GM12878 (cell line): ENCODE measurements at regions not wholly inside any gene's neighbourhood (a gene's known extent, or its start where the extent isn't known, plus 50 kb on each side); places are given as distances from the start of the nearest gene placed in this dataset.

ENCODE experiments used
- ATAC-seq: fragments of 200-7000 bp; cut with Tn5 transposase; 3 replicates; pipeline ENCODE4 v1.9.1; 2020; ENCODE audit warnings: mild to moderate bottlenecking, moderate library complexity
- BruUV-seq: library from RNA; stranded (reverse); fragments of 400-500 nt; replicated peaks from 2 replicates; lab custom pipeline; 2021; lab: Mats Ljungman, UMichigan
- CTCF ChIA-PET: fragments of 300-600 bp; sonication (Branson Sonifier 250); formaldehyde crosslinking; extraction: SDS; loops from one replicate; lab custom pipeline; 2021; ENCODE audit warnings: inconsistent platforms; lab: Yijun Ruan, JAX
- POLR2A ChIA-PET: fragments of 350-600 bp; formaldehyde crosslinking; extraction: SDS; loops from one replicate; lab custom pipeline; 2021; ENCODE audit warnings: inconsistent platforms; lab: Charles Lee
- RAD21 ChIA-PET: fragments of 300-600 bp; sonication (Branson Sonifier 250); formaldehyde crosslinking; loops from one replicate; lab custom pipeline; 2023; ENCODE audit warnings: antibody characterized with exemption; ENCODE audit not compliant: unreplicated experiment; lab: Charles Lee
- SMC1A ChIA-PET: fragments of 300-600 bp; sonication (Branson Sonifier 250); formaldehyde crosslinking; loops from one replicate; lab custom pipeline; 2023; ENCODE audit not compliant: unreplicated experiment, uncharacterized antibody; lab: Charles Lee
- DNase-seq: peaks from one replicate; pipeline ENCODE4 v3.0.0-alpha.2; 2011; ENCODE audit warnings: low read depth, low spot score
- FAIRE-seq: peaks from 3 replicates; lab custom pipeline; 2011; peaks lifted over from hg19 to GRCh38; lab: Jason Lieb, UNC
- H2AFZ ChIP-seq: 2 replicates; pipeline ENCODE4 v1.6.0; 2011; ENCODE audit warnings: low read depth, low read length, control low read depth; ENCODE audit not compliant: control insufficient read depth
- H3K27ac ChIP-seq: 2 replicates; pipeline ENCODE4 v1.5.1; 2011; ENCODE audit warnings: control low read depth; ENCODE audit not compliant: control insufficient read depth, insufficient read depth
- H3K27me3 ChIP-seq, 2 experiments: replicated peaks in 1 of 2; 2 replicates each; pipeline versions ENCODE4 v1.6.0 to v1.6.1; 2011; ENCODE audit warnings: low read length in 1 of 2; ENCODE audit not compliant: control insufficient read depth in 2 of 2, insufficient read depth in 2 of 2
- H3K36me3 ChIP-seq, 2 experiments: 2 replicates each; pipeline ENCODE4 v1.5.1; 2011; ENCODE audit warnings: low read length in 1 of 2; ENCODE audit not compliant: control insufficient read depth in 2 of 2, insufficient read depth in 2 of 2
- H3K4me1 ChIP-seq: 2 replicates; pipeline ENCODE4 v1.6.1; 2011; ENCODE audit warnings: mild to moderate bottlenecking, low read length, moderate library complexity, mixed read lengths; ENCODE audit not compliant: control insufficient read depth, insufficient read depth
- H3K4me2 ChIP-seq: 2 replicates; pipeline ENCODE4 v1.6.0; 2011; ENCODE audit warnings: control low read depth; ENCODE audit not compliant: control insufficient read depth, insufficient read depth
- H3K4me3 ChIP-seq: fragments of 200-600 bp; sonication (generic); 2 replicates; pipeline ENCODE4 v1.5.1; 2016
- H3K79me2 ChIP-seq: 2 replicates; pipeline ENCODE4 v1.6.0; 2011; ENCODE audit warnings: low read length; ENCODE audit not compliant: control insufficient read depth, insufficient read depth
- H3K9ac ChIP-seq: 2 replicates; pipeline ENCODE4 v1.8.0; 2011; ENCODE audit warnings: low read length, control low read depth, mixed read lengths; ENCODE audit not compliant: control insufficient read depth, insufficient read depth
- H3K9me3 ChIP-seq: replicated peaks from 3 replicates; pipeline ENCODE4 v1.5.1; 2011; ENCODE audit warnings: mild to moderate bottlenecking, low read length; ENCODE audit not compliant: control insufficient read depth, insufficient read depth
- H4K20me1 ChIP-seq: 2 replicates; pipeline ENCODE4 v1.6.0; 2011; ENCODE audit not compliant: control insufficient read depth, insufficient read depth
- CHD2 ChIP-seq: IDR thresholded peaks from 2 replicates; pipeline ENCODE4 v1.6.1; 2011; ENCODE audit warnings: low read depth, low read length, improper control_type of control experiment, borderline replicate concordance
- CHD4 ChIP-seq: fragments of 200-600 bp; sonication (generic); IDR thresholded peaks from 2 replicates; pipeline ENCODE4 v1.6.1; 2016; ENCODE audit warnings: mild to moderate bottlenecking
- LARP7 ChIP-seq: fragments of 450-650 bp; IDR thresholded peaks from 2 replicates; pipeline ENCODE4 v1.6.1; 2017; ENCODE audit warnings: mild to moderate bottlenecking
- MAX ChIP-seq: IDR thresholded peaks from 2 replicates; pipeline ENCODE4 v1.6.1; 2012; ENCODE audit warnings: low read depth, low read length, improper control_type of control experiment
- MXI1 ChIP-seq: fragments of 150-350 bp; IDR thresholded peaks from 2 replicates; pipeline ENCODE4 v1.6.1; 2011; ENCODE audit warnings: low read depth, mild to moderate bottlenecking, inconsistent platforms, low read length, improper control_type of control experiment
- PAX5 ChIP-seq: IDR thresholded peaks from 2 replicates; pipeline ENCODE4 v1.6.1; 2011; ENCODE audit warnings: low read depth, low read length, borderline replicate concordance
- POLR2A ChIP-seq: IDR thresholded peaks from 2 replicates; pipeline ENCODE4 v1.6.1; 2011; ENCODE audit warnings: low read depth, mild to moderate bottlenecking, low read length
- POLR2AphosphoS2 ChIP-seq: IDR thresholded peaks from 2 replicates; pipeline ENCODE4 v1.6.1; 2011; ENCODE audit warnings: low read depth, mild to moderate bottlenecking, low read length, improper control_type of control experiment, moderate library complexity
- PRDM15 ChIP-seq: fragments of 450-650 bp; formaldehyde crosslinking; IDR thresholded peaks from 2 replicates; pipeline ENCODE4 v1.4.0; 2020; ENCODE audit warnings: mild to moderate bottlenecking, moderate library complexity
- STAT3 ChIP-seq: IDR thresholded peaks from 2 replicates; pipeline ENCODE4 v1.6.1; 2011; ENCODE audit warnings: low read depth, low read length, improper control_type of control experiment
- SUZ12 ChIP-seq: fragments of 200-600 bp; sonication (generic); IDR thresholded peaks from one replicate; pipeline ENCODE4 v1.6.1; 2018; ENCODE audit warnings: antibody characterized with exemption, mild to moderate bottlenecking; ENCODE audit not compliant: unreplicated experiment
- ZBTB33 ChIP-seq: fragments of 450-650 bp; IDR thresholded peaks from 2 replicates; pipeline ENCODE4 v1.6.1; 2017; ENCODE audit warnings: mild to moderate bottlenecking
- ZNF592 ChIP-seq: fragments of 450-650 bp; IDR thresholded peaks from 2 replicates; pipeline ENCODE4 v1.6.1; 2017; ENCODE audit warnings: mild to moderate bottlenecking, moderate library complexity
- WGBS: methylation state at CpG from one replicate; pipeline ENCODE4 v1.1.6; 2016; ENCODE audit warnings: low lambda C conversion rate; ENCODE audit not compliant: insufficient replicate concordance, insufficient coverage; ENCODE audit errors: missing lambda C conversion rate; 5-methylcytosine and 5-hydroxymethylcytosine counted together
- in situ Hi-C: fragments of 300-500 bp; cut with MboI; formaldehyde crosslinking; loops from 9 replicates; pipeline ENCODE4 v1.14.3; 2018; ENCODE audit warnings: mixed read lengths
- intact Hi-C: fragments of 100-400 bp; cut with micrococcal nuclease; formaldehyde crosslinking; loops from one replicate; pipeline ENCODE4 v1.14.2; 2022; ENCODE audit not compliant: unreplicated experiment

- FAIRE-seq = no peak
- Histone ChIP-seq H3K36me3 (no peaks in the 10 kb centered on the region), H3K79me2 (peaks cover 2% of the 10 kb centered on the region; the same call in 1 of the 2 replicates), H4K20me1 (no peaks in the 10 kb centered on the region), H3K27ac (peak overlapping the region; percentile 75), H3K4me1 (peaks cover 23% of the 10 kb centered on the region), H3K9me3 (no peaks in the 10 kb centered on the region; the same call in 2 of the 3 replicates), H3K4me3 (peak overlapping the region; percentile 64), H2AFZ (peak overlapping the region; percentile 53), H3K4me2 (peak overlapping the region; percentile 75), H3K9ac (peak overlapping the region; percentile 91), H3K27me3 (no peaks in the 10 kb centered on the region)
- POLR2A ChIA-PET = interaction anchor here (0.5 to 9.2 kb wide), 12 partner anchors 8 to 365 kb away, joined by 3 to 109 read pairs (median 8); a partner anchor contains a TSS
- no TSS peak for BruUV-seq
- in situ Hi-C loops = no loop called here
- SMC1A ChIA-PET = interaction anchor here (0.7 to 3.7 kb wide), 7 partner anchors 9 to 64 kb away, joined by 3 to 12 read pairs (median 5); a partner anchor contains a TSS
- RAD21 ChIA-PET = interaction anchor here (1.0 to 2.7 kb wide), 7 partner anchors 9 to 84 kb away, joined by 3 to 17 read pairs (median 4); a partner anchor contains a TSS
- ATAC-seq = peak; percentile 59
- intact Hi-C loops = loop anchor here (1.0 kb wide), 1 partner anchor 13 kb away; no protein-coding TSS in a partner anchor
- DNase-seq = no peak
- under 1% methylated on average over 20 of the region's 20 CpGs for WGBS
- CTCF ChIA-PET = interaction anchor here (0.9 to 3.1 kb wide), 9 partner anchors 9 to 124 kb away, joined by 3 to 10 read pairs (median 4); a partner anchor contains a TSS
- TF ChIP-seq SUZ12 (no peak), STAT3 (peak; percentile 60; the same call in 1 of the 2 replicates), PAX5 (no peak), ZBTB33 (no peak), POLR2AphosphoS2 (no peak), CHD4 (no peak), MXI1 (peak; percentile 62; the same call in 1 of the 2 replicates), LARP7 (peak; percentile 23; the same call in 1 of the 2 replicates), ZNF592 (peak; percentile 76; the same call in 1 of the 2 replicates), PRDM15 (CRISPR knock-in tag) (0 out of 2 replicates have a peak, but pooled peaks have one; percentile 18), POLR2A (no peak), MAX (peak; percentile 64; the same call in 1 of the 2 replicates), CHD2 (peak; percentile 46; the same call in 1 of the 2 replicates)
These were observed 100.9 kb downstream of the HFE start for GRCh38 chr6:26187981-26188635.
